Endothelial cell of umbilical vein (primary cell): ENCODE measurements at regions not wholly inside any gene's neighbourhood (a gene's known extent, or its start where the extent isn't known, plus 50 kb on each side); places are given as distances from the start of the nearest gene placed in this dataset.

ENCODE experiments used
- BruUV-seq: library from RNA; stranded (reverse); fragments of 400-500 nt; replicated peaks from 2 replicates; lab custom pipeline; 2021; lab: Mats Ljungman, UMichigan
- CTCF ChIA-PET: fragments of 300-600, 350-600 bp; sonication (Branson Sonifier 250); formaldehyde crosslinking; loops from one replicate; lab custom pipeline; 2021; ENCODE audit warnings: antibody characterized with exemption, inconsistent platforms; lab: Charles Lee
- POLR2A ChIA-PET: fragments of 300-600, 350-600 bp; sonication (Branson Sonifier 250); formaldehyde crosslinking; loops from one replicate; lab custom pipeline; 2021; ENCODE audit warnings: antibody characterized with exemption, inconsistent platforms; lab: Charles Lee
- DNase-seq: peaks from one replicate; pipeline ENCODE4 v3.0.0-alpha.2; 2011; ENCODE audit warnings: low read depth, low spot score
- FAIRE-seq: peaks from 2 replicates; lab custom pipeline; 2011; peaks lifted over from hg19 to GRCh38; lab: Jason Lieb, UNC
- H2AFZ ChIP-seq: 2 replicates; pipeline ENCODE4 v1.6.0; 2012; ENCODE audit warnings: low read depth, low read length, control low read depth, inconsistent platforms
- H3K27ac ChIP-seq: 2 replicates; pipeline ENCODE4 v1.5.1; 2011; ENCODE audit warnings: low read depth, mild to moderate bottlenecking, control low read depth, low read length, moderate library complexity; ENCODE audit not compliant: insufficient read depth
- H3K27me3 ChIP-seq, 2 experiments: 2 replicates each; pipeline versions ENCODE4 v1.6.0 to v1.6.1; 2011; ENCODE audit warnings: low read length in 2 of 2, mixed read lengths in 1 of 2; ENCODE audit not compliant: control insufficient read depth in 2 of 2, insufficient read depth in 2 of 2
- H3K36me3 ChIP-seq, 2 experiments: 2 replicates in 1 of 2; 3 replicates in 1 of 2; pipeline ENCODE4 v1.5.1; 2011; ENCODE audit warnings: low read length in 2 of 2, mild to moderate bottlenecking in 1 of 2, moderate library complexity in 1 of 2; ENCODE audit not compliant: control insufficient read depth in 2 of 2, insufficient read depth in 2 of 2; ENCODE audit errors: extremely low read depth in 1 of 2
- H3K4me1 ChIP-seq: 3 replicates; pipeline ENCODE4 v1.5.1; 2011; ENCODE audit warnings: mild to moderate bottlenecking, low read length; ENCODE audit not compliant: control insufficient read depth, insufficient read depth; ENCODE audit errors: extremely low read depth
- H3K4me2 ChIP-seq: 2 replicates; pipeline ENCODE4 v1.6.1; 2011; ENCODE audit warnings: low read length, control low read depth, mixed read lengths; ENCODE audit not compliant: insufficient read depth
- H3K4me3 ChIP-seq, 3 experiments: fragments of 200-600 bp in 1 of 3; sonication (generic), shearing (Covaris generic) in 1 of 3; replicated peaks in 1 of 3; 2 replicates each; pipeline ENCODE4 v1.5.1; 2011 to 2016; ENCODE audit warnings: control low read depth in 3 of 3, low read length in 3 of 3, mild to moderate bottlenecking in 2 of 3, inconsistent platforms in 1 of 3, low read depth in 1 of 3, moderate library complexity in 1 of 3; ENCODE audit not compliant: insufficient read depth in 1 of 3
- H3K79me2 ChIP-seq: 2 replicates; pipeline ENCODE4 v1.6.0; 2012; ENCODE audit warnings: low read length, inconsistent platforms; ENCODE audit not compliant: control insufficient read depth, insufficient read depth
- H3K9ac ChIP-seq: replicated peaks from 2 replicates; pipeline ENCODE3; 2011; ENCODE audit warnings: low read length, control low read depth; ENCODE audit not compliant: insufficient read depth; ENCODE audit errors: extremely low read depth
- H3K9me1 ChIP-seq: replicated peaks from 3 replicates; pipeline ENCODE4 v1.6.0; 2011; ENCODE audit warnings: mild to moderate bottlenecking, low read length; ENCODE audit not compliant: control insufficient read depth, insufficient read depth; ENCODE audit errors: extremely low read depth
- H3K9me3 ChIP-seq: replicated peaks from 2 replicates; pipeline ENCODE4 v1.5.1; 2012; ENCODE audit warnings: low read length, inconsistent platforms; ENCODE audit not compliant: control insufficient read depth, insufficient read depth
- H4K20me1 ChIP-seq: replicated peaks from 2 replicates; pipeline ENCODE3; 2011; ENCODE audit warnings: mild to moderate bottlenecking, low read length; ENCODE audit not compliant: control insufficient read depth, insufficient read depth; ENCODE audit errors: extremely low read depth
- EZH2 ChIP-seq: IDR thresholded peaks from 2 replicates; pipeline ENCODE4 v1.6.1; 2012; ENCODE audit warnings: borderline replicate concordance, low read depth, mild to moderate bottlenecking, moderate library complexity, low read length, inconsistent platforms; ENCODE audit not compliant: severe bottlenecking
- FOS ChIP-seq: IDR thresholded peaks from 2 replicates; pipeline ENCODE4 v1.6.1; 2011; ENCODE audit warnings: mild to moderate bottlenecking, low read length, moderate library complexity, borderline replicate concordance; ENCODE audit not compliant: insufficient read depth
- MYC ChIP-seq: IDR thresholded peaks from one replicate; pipeline ENCODE4 v1.6.1; 2011; ENCODE audit warnings: mild to moderate bottlenecking, low read depth, low read length
- POLR2A ChIP-seq: IDR thresholded peaks from 2 replicates; pipeline ENCODE4 v1.6.1; 2012; ENCODE audit warnings: low read depth, mild to moderate bottlenecking, control low read depth, low read length
- dilution Hi-C: fragments of 300-500 bp; cut with MboI; formaldehyde crosslinking; loops from one replicate; pipeline ENCODE4 v1.15.0; 2019; ENCODE audit warnings: low sequenced_read_pairs; ENCODE audit not compliant: extremely low pct_ligation_motif_present
- intact Hi-C: fragments of 100-400 bp; cut with micrococcal nuclease; formaldehyde crosslinking; loops from one replicate; pipeline ENCODE4 v1.10.0; 2022

DNA sequence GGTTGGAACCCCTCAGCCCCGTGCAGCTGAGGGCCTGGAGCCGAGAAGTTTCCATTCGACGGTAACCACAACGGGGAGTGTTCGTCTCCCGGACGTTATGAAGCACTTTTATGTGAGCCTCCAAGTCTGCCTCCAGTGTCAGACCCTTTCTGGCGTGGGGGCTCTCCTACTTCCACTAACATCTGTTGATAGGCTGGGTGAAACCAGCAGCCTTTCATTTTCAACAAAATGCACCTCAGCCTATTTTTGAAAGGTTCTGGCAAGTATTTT lies 257.4 kb downstream of the THBS2 start:
- POLR2A ChIA-PET, result no interaction called here
- H3K27ac ChIP-seq, result no peak overlapping the region
- no peak for FAIRE-seq
- H3K4me2 ChIP-seq, result no peak overlapping the region
- BruUV-seq, result no TSS peak
- CTCF ChIA-PET, result no interaction called here
- no peak overlapping the region for H2AFZ ChIP-seq
- H3K27me3 ChIP-seq, result no peaks in the 10 kb centered on the region
- no peaks in the 10 kb centered on the region for H3K9me1 ChIP-seq
- H4K20me1 ChIP-seq, result no peaks in the 10 kb centered on the region
- no peaks in the 10 kb centered on the region for H3K79me2 ChIP-seq
- no peak overlapping the region for H3K4me3 ChIP-seq
- no peak for DNase-seq
- no peaks in the 10 kb centered on the region for H3K4me1 ChIP-seq
- intact Hi-C loops (no loop called here), dilution Hi-C loops (no loop called here)
- TF ChIP-seq EZH2, result no peak
- H3K9me3 ChIP-seq, result peaks cover 3% of the 10 kb centered on the region
- no peak overlapping the region for H3K9ac ChIP-seq
- no peaks in the 10 kb centered on the region for H3K36me3 ChIP-seq

DNA sequence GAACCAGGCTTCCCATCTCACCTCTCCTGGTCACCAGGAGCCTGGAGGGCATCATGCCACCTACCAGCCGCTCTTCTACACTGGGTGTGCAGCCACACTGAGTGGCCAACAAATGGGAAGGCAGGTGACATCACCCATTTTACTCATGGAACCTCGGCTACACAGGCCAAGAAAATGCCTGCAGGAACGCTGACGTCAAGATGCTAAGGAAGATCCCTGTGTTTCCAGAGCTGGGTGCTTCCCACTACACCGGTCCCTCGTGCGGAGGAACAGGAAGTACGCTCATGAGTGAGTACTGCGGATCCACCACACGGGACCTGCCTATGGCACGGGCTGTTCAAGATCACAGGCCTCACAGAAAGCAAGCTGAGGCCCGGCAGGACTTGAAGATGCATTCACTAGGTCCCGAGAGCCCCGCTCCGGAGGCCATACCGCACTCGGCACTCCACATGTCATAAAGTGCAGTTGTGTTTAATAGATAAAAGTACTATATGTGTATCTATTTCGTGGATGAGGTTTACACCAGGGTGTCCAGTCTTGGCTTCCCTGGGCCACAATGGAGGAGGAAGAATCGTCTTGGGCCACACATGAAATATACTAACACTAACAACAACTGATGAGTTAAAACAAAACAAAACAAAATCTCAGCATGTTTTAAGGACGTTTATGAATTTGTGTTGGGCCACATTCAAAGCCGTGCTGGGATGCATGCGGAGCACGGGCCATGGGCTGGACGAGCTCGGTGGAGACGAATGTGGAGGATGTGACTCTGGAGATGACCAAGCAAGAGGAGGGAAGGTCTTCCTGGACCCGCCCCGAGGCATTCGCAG lies 257.9 kb downstream of the THBS2 start:
- FAIRE-seq (no peak), DNase-seq (no peak)

More for the DNA sequence above, 257.9 kb downstream of the THBS2 start:
- no peaks in the 10 kb centered on the region for H3K27me3 ChIP-seq
- intact Hi-C loops (no loop called here), dilution Hi-C loops (no loop called here)
- no peaks in the 10 kb centered on the region for H3K4me1 ChIP-seq
- H3K36me3 ChIP-seq, result no peaks in the 10 kb centered on the region
- ChIA-PET CTCF (no interaction called here), POLR2A (no interaction called here)
- no TSS peak for BruUV-seq
- H3K9me3 ChIP-seq, result peaks cover 3% of the 10 kb centered on the region
- no peak overlapping the region for H3K27ac ChIP-seq
- H3K79me2 ChIP-seq, result no peaks in the 10 kb centered on the region
- H4K20me1 ChIP-seq, result no peaks in the 10 kb centered on the region
- H3K4me3 ChIP-seq, result no peak overlapping the region
- no peak overlapping the region for H2AFZ ChIP-seq
- no peaks in the 10 kb centered on the region for H3K9me1 ChIP-seq
- H3K4me2 ChIP-seq, result no peak overlapping the region
- no peak for TF ChIP-seq FOS
- TF ChIP-seq MYC, result no peak
- TF ChIP-seq POLR2A, result no peak
- no peak overlapping the region for H3K9ac ChIP-seq
